ENCODE measurements at regions not wholly inside any gene's neighbourhood (a gene's known extent, or its start where the extent isn't known, plus 50 kb on each side); places are given as distances from the start of the nearest gene placed in this dataset.

DNA sequence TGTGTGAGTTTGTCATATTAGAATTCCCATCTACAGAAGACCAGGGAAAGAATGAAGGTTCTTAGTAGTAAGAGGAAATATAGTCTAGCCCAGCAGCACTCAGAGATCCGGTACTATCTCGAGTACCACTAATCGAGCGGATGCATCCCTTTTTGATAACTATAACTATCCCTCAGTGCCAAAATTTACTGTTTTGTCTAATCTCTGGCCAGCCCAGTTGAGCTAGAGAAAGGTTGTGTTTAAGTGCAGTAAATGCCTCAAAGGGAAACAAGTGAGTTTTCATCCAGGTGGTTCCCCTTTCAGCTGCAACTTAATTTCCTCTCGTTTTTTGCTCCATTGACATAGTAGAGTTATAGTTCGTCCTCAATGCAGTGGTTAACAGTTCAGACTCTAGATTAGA is 146.7 kb downstream of the GPBP1 start:
- in situ Hi-C loops (cut with HindIII; ENCODE audit: low sequenced_read_pairs): loop anchor here (25.0 kb wide), 1 partner anchor 167 kb away; the partner anchor contains the start of gene ACTBL2
- no peak for DNase-seq (ENCODE audit: low read depth)
- H3K4me3 ChIP-seq (ENCODE audit: low read depth, low read length): no peak overlapping the region
- TF ChIP-seq, protein P1, sequence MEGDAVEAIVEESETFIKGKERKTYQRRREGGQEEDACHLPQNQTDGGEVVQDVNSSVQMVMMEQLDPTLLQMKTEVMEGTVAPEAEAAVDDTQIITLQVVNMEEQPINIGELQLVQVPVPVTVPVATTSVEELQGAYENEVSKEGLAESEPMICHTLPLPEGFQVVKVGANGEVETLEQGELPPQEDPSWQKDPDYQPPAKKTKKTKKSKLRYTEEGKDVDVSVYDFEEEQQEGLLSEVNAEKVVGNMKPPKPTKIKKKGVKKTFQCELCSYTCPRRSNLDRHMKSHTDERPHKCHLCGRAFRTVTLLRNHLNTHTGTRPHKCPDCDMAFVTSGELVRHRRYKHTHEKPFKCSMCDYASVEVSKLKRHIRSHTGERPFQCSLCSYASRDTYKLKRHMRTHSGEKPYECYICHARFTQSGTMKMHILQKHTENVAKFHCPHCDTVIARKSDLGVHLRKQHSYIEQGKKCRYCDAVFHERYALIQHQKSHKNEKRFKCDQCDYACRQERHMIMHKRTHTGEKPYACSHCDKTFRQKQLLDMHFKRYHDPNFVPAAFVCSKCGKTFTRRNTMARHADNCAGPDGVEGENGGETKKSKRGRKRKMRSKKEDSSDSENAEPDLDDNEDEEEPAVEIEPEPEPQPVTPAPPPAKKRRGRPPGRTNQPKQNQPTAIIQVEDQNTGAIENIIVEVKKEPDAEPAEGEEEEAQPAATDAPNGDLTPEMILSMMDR (IDR thresholded peaks at IDR 0.05; ENCODE audit: low read depth, low read length, missing control alignments): no peak

DNA sequence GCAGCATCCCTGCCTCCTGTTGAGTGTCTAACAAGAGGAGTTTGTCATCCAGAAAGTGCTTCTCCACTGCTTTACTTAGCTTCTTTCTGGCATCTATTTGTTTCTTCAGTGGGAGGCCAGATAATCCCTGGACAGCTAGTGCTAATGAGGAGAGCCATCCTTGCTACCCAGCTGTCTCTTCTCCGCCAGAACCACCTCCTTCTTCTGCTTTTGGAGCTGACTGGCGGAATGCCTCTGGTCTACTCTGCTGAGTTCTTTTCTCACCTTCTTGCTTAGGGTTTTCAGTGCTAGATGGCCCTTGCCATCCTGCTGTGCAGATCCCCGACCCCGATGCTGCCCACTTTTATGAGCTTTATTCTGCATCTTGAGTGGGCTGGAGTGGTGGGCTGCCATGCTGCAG is 145.8 kb downstream of the GPBP1 start:
- TF ChIP-seq, protein P1 (IDR thresholded peaks at IDR 0.05; ENCODE audit: low read depth, low read length, missing control alignments): no peak
- no peak overlapping the region for H3K4me3 ChIP-seq (ENCODE audit: low read depth, low read length)
- in situ Hi-C loops (cut with HindIII; ENCODE audit: low sequenced_read_pairs): loop anchor here (25.0 kb wide), 1 partner anchor 168 kb away; the partner anchor contains the start of gene ACTBL2
- no peak for DNase-seq (ENCODE audit: low read depth)

DNA sequence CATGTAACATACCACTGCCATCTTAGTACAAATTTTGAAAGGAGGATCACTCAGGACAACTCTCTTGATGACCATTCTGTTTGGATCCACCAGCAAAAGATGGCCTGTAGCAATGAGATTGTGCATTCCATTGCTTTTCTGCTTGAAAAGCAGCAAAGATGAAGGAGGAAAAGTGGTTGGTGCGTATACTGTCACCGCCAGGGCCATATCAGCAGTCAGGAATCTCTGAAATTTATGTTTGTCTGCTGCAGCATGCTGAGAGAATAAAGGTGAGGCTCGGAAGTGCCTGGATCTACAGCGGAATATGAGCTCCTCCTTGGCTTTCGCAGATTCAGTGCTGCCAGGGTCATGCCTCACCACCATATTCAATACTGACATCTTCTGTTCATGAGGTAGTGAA is 144.4 kb downstream of the GPBP1 start:
- TF ChIP-seq, protein P1 (IDR thresholded peaks at IDR 0.05; ENCODE audit: low read depth, low read length, missing control alignments): no peak
- H3K4me3 ChIP-seq (ENCODE audit: low read depth, low read length): no peak overlapping the region
- in situ Hi-C loops (cut with HindIII; ENCODE audit: low sequenced_read_pairs): loop anchor here (25.0 kb wide), 1 partner anchor 169 kb away; the partner anchor contains the start of gene ACTBL2

DNA sequence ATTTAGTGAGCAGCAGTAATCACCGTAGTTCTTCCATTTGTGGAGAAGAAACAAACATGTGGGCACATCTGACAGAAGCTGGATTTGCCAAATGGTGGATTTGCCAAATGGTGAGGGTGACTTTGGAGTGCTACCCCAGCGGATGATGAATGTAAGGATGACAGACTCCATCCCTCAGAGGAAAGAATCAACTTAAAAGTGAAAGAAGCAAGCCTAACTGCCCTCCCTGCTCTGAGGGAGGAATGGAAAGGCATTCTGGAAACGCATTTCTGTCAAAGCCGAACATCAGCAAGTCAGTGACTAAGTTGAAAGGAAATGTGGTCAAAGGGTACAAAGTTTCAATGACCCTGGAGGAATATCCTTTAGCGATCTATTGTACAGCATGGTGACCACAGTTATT is 143.5 kb downstream of the GPBP1 start:
- TF ChIP-seq, protein P1 (IDR thresholded peaks at IDR 0.05; ENCODE audit: low read depth, low read length, missing control alignments): no peak
- DNase-seq (ENCODE audit: low read depth): no peak
- in situ Hi-C loops (cut with HindIII; ENCODE audit: low sequenced_read_pairs): loop anchor here (25.0 kb wide), 1 partner anchor 170 kb away; the partner anchor contains the start of gene ACTBL2

More for the DNA sequence above, 144.4 kb downstream of the GPBP1 start:
- no peak for DNase-seq (ENCODE audit: low read depth)

DNA sequence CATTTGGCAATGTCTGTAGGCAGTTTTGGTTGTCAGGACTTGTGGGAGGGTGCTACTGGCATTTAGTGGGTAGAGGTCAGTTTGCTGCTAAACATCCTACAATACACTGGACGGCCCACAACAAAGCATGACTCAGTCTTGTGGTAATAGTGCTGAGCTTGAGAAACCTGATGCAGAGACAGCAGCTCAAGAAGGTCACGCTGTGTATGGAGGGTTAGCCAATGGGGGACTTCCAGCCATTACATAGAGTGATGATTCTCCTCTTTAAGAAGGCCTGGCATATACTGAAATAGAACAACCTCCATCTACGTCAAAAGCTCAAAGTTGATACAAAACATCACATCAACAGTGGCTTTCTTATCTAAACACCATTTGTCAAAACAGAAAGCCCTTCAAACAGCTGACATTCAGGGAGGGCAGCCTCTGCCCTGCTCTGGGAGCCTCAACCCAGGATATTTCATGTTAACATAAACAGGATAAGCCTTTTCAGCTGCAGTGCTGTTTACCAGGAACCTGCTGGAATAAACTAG is 143.0 kb downstream of the GPBP1 start:
- no peak overlapping the region for H3K4me3 ChIP-seq (ENCODE audit: low read depth, low read length)
- DNase-seq (ENCODE audit: low read depth): peak; percentile 97
- in situ Hi-C loops (cut with HindIII; ENCODE audit: low sequenced_read_pairs): loop anchor here (25.0 kb wide), 1 partner anchor 170 kb away; the partner anchor contains the start of gene ACTBL2
- TF ChIP-seq, protein P1 (IDR thresholded peaks at IDR 0.05; ENCODE audit: low read depth, low read length, missing control alignments): no peak

More for the DNA sequence above, 143.5 kb downstream of the GPBP1 start:
- H3K4me3 ChIP-seq (ENCODE audit: low read depth, low read length): no peak overlapping the region

DNA sequence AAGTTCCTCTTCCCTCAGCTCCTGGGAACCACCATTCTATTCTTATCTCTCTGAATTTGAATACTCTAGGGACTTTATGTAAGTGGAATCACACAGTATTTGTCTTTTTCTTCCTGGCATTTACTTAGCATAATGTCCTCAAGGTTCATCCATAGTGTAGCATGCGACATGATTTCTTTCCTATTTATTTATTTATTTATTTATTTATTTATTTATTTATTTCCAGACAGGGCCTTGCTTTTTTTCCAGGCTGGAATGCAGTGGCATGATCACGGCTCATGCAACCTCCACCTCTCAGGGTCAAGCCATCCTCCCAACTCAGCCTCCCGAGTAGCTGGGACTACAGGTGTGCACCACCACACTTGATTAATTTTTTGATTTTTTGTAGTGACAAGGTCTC is 142.1 kb downstream of the GPBP1 start:
- no peak for DNase-seq (ENCODE audit: low read depth)
- no peak overlapping the region for H3K4me3 ChIP-seq (ENCODE audit: low read depth, low read length)
- TF ChIP-seq, protein P1 (IDR thresholded peaks at IDR 0.05; ENCODE audit: low read depth, low read length, missing control alignments): no peak
- in situ Hi-C loops (cut with HindIII; ENCODE audit: low sequenced_read_pairs): loop anchor here (25.0 kb wide), 1 partner anchor 171 kb away; the partner anchor contains the start of gene ACTBL2
